SK-MEL-5 (cell line): ENCODE measurements at regions not wholly inside any gene's neighbourhood (a gene's known extent, or its start where the extent isn't known, plus 50 kb on each side); places are given as distances from the start of the nearest gene placed in this dataset.

Source experiments
- DNase-seq: peaks from one replicate; pipeline ENCODE4 v3.0.0-alpha.2; 2016; ENCODE audit warnings: low read depth, low spot score
- in situ Hi-C: cut with HindIII; loops from 2 replicates; pipeline ENCODE4 v1.10.0; 2016; ENCODE audit warnings: low sequenced_read_pairs, high pct_unique_total_duplicates, low pct_unique_long_range_greater_than_20kb

DNA sequence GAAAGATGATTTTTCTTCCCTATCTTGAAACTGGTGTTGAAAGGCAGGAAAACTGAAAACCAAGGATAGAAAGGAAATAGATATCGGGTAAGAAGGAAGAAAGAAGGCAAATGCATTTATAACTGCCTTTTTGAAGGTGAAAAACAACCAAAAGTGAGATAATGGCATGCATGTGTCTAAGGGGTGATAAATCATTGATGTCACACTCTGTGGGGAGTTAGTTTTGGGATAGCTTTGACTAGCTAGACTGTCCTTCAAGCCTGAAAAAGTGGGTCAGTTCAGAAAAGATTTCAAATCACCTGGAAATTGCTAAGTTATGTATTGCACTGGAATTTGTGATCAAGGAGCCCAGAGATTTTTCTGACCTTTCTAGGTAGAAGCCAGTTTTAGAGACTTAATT is 142.2 kb upstream of the UMPS start:
- in situ Hi-C loops = no loop called here
- no peak for DNase-seq

DNA sequence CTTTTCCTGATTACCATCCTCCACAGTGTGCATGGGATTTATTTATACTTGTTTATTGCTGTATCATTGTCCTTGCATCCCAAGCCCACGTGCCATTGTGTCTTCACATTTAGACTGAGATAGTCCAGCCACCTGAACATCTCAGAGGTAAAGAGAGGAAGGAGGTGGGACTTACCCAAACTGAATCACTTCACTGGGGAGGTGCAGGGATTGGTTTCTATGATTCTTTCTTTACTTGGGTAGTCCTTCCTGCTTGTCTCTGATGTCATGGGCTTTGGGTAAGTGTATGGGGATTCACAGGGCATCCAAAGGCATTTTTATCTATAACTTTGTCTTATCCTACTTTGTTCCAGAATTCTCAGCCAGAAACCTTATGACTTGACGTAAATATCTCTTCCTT is 141.5 kb upstream of the UMPS start:
- in situ Hi-C loops = no loop called here
- no peak for DNase-seq

DNA sequence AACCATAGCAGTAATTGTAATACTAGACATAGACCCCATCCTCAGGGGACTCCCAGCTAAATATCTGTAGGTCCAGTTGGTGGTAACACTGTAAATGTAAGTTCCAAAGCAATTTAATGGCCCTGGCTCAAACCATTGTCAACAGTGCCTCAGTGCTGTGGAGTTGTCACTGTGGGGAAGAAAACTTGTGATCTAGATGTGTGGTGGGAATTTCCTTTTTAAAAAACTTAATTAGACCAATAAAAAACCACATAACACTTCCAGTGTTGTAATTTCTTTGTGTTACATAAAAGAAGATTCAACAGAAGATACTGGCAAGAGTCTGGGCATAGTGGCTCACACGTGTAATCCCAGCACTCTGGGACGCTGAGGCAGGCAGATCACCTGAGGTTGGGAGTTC is 138.6 kb upstream of the UMPS start:
- no peak for DNase-seq
- in situ Hi-C loops = no loop called here

DNA sequence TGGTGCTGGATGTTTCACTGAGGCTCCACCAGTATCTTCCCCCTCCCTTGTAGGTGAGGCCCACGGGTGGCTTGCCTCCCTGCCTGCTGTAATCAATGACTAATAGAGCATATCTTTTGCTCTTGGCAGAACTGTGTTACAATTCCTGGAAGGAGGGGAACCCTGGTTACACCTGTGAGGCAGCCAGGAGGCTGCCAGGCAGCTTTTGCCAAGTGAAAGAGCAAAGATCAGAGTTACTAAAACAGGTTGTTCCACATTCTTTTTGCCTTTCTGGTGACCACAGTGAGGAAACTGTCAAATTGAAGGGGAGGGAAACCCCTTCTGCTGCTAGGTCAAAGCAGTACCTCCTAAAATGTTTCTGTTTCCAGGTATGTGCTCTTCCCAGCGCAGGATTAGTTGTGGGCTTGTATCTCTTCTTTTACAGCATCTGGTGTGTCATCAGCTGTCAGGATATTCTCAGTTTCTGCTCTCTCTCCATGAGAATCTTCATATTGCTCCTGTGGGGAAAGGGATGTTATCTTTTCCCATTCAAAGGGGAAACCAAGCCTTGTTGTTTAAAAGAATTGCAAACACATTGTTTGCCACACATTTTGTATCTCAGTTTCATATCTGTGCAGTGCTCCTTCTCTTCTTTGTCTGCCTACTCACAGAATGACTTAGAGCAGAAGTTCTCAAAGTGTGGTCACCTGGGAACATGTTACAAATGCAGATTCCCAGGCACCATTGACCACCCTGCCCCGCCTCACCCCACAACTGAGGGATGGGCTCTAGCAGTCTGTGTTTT is 137.4 kb upstream of the UMPS start:
- DNase-seq = no peak
- in situ Hi-C loops = no loop called here

DNA sequence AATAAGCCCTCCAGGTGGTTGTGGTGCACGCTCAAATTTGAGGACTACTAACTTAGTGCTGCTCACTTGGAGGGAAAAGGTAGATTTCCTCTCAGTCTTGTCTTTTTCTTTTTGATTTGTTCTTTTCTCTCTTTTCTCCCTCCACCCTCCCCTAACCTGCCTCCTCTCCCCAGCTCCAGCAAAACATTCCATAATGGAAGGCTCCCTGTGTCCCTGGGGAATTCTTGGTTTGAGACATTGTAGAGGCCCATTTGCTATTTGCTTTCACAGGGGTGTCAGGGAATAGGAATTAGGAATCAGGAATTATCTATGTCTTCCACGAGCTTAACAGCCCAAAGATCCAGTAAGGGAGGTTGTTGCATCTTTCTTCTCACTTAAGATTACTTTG is 136.8 kb upstream of the UMPS start:
- DNase-seq = no peak
- in situ Hi-C loops = no loop called here

DNA sequence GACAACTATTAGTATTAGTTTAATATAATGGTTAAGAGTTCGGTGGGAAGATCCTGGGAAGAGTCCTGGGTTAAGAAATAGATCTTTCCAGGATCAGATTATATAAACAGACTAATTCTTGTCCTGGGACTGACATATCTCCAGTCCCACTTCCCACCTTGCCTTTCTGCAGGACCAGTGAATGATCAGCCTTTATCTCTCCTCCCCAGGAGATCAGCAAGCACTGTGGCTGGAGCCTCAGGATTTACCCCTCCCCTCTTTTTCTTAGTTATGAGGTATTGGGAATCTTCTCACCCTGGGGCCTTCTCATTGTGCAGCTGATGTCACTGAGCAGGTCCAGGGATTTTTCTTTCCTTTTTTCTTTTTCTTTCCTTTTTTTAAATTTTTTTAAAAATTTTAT is 135.7 kb upstream of the UMPS start:
- DNase-seq = no peak
- in situ Hi-C loops = no loop called here

DNA sequence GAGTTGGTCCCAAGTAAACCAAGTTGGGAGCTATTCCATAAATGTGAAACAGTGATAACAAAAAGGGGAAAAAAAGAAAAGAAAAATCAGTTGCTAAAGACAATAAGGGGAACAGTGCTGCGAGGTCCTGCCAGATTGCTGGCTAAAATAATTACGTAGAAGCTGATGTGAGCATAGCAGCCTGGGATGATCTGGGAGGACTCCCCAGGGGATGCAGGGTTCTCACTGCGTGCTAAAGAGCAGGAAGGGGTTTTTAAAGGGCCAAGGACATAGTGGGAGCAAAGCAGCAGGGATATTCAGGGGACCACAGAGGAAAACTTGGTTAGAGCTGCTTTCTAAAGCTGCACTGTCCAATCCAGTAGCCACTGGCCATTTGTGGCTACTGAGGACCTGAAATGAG is 133.0 kb upstream of the UMPS start:
- no peak for DNase-seq

DNA sequence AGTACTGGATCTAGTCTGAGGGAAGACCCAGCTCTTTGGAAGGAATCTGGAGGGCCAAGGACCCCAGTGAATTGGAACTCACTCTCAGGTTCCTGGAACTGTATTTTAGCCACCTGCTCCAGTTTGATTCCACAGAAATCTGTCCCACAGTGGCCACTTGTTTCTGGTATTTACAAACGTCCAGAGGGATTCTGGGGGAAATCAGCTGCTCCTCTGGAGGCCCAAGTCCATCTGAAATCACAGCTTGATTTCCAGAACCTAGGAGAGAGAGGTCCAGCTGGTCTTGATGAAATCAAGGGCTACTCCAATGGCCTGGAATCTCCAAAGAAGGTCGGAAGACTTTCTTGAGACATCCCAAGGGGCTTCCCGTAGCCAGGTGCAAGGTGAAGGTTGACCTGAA is 132.3 kb upstream of the UMPS start:
- DNase-seq = no peak
- in situ Hi-C loops = no loop called here

More for the DNA sequence above, 133.0 kb upstream of the UMPS start:
- in situ Hi-C loops = no loop called here

DNA sequence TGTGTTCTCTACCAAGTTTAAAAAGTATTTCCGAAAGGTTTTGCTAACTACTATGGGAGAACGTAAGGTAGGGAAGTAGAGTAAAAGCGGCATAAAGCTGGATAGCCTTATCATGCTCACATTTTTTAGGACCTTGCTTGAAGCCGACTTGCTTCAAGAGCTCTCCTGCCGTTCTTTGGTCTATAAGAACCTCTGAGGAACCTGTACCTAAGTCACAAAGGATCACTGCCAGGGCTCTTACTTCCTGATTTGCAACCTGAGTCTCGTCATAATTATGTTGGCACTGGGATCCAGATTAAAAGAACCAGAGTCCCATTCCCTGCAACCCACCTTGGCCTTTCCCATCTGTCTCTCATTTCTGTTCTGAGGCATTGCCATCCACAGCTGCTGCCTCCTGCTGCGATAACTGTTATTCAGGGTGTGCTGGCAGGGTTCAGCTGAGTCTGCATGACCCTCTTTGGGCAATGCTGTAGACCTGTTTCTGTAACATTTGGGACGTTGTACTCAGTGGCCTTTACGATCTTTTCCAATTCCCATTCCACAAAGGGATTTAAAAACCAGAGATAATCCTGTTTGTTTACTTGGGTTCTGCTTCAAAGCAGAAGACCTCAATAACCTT is 131.0 kb upstream of the UMPS start:
- in situ Hi-C loops = no loop called here
- no peak for DNase-seq

DNA sequence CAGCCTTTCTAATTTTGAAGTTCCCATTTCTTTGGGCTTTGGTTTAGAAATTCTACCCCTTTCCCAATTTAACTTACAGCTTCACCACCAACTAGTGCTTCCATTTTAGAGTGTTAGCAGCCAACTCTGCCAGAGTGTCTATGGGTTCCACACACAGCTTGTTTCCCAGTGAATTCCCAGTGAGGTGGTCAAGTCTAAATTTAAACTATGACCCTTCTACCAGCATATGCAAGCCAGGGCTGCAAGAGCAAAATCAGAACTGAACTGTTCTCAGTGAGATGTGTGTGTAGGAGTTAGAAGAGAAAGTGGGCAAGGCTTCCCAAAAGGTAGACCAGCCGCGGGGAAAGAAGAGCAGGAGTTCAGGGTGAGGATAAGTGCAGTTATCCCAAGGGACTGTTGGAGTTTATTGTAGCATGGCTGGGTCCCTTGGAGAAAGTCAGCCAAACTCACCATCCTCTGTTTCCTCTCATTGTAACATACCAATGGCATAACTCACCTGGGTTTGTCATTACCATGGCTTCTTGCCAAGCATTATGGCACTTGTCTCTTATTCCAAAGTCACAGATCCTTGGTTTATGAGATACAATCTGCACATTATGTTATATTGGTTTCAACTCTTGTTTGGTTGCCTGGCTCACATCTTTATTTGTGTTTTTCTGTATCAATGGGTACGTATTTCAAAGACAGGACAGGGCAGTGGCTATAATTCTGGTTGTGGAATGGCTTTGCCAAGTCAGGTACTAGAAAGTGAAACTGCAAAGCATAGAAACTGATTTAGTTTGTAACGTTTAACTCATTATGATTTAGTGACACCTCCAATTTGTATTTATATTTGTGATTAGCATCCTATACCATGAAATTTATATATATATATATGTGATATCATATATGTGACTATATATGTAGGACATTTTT is 130.2 kb upstream of the UMPS start:
- in situ Hi-C loops = no loop called here
- DNase-seq = no peak

DNA sequence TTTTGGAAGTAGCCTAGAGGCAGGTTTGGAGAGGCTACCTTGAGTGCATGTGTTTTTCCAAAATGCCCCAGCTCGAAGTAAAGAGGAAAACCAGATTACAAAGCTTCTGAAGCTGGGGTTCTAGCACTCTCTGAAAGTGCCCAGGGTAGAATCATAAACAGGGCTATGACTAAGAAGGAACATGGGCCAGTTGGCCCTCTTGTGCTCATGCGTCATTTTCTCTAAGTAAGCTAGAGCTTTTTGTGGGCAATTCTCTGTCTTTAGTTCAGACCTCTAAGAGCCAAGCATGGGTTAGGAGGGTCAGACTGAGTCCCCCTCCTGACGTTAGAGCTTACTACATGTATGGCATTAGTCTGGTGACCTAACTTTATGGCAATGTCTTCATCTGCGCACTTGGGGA is 129.5 kb upstream of the UMPS start:
- in situ Hi-C loops = no loop called here

DNA sequence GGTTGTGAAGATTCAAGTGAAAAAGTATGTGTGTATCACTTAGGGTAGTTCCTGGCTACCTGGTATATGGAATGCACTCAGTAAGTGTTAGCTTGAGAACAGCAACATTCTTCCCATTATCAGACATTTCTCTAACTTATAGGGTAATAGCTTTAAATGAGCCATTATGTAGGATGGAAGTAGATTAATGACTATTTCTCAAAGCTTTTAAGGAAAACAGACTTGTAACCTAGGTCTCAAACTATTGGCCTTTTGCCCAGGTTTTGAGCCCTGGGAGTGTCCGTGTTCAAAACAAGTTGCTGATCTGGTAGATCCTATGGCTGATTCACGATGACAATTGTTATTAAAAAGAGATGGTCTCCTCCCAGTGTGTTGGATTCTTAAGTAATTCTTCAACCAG is 129.1 kb upstream of the UMPS start:
- DNase-seq = no peak
- in situ Hi-C loops = no loop called here

More for the DNA sequence above, 129.5 kb upstream of the UMPS start:
- no peak for DNase-seq

DNA sequence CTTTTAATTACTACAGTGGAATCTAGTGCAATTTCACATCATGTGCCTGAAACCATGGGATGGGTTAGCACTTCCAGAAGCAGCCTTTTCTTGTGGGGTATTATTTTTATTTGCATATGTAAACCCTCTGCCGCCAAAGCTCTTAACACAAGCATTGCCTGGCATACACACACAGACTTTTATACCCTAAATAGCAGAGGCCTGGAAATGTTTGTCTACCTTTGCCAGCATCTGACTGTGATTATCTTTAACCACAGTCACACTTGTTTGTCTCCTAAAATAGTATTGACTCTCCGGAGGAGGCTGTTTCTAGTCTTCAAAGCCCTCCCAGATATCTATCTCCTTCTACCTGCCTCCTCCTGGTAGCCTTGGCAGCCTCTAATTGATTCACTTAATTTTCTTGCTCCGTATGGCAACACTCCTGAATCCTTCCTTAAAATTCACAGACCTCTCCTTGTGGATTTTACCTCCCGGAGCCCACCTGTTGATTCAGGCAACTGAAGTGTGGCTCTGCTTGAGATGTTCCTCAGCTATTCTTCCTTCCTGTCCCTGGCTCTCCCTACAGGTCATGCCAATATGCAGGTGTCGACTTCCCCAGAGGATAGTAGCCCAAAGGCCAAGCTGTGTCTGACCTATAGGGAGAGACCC is 127.1 kb upstream of the UMPS start:
- in situ Hi-C loops = no loop called here
- DNase-seq = no peak

DNA sequence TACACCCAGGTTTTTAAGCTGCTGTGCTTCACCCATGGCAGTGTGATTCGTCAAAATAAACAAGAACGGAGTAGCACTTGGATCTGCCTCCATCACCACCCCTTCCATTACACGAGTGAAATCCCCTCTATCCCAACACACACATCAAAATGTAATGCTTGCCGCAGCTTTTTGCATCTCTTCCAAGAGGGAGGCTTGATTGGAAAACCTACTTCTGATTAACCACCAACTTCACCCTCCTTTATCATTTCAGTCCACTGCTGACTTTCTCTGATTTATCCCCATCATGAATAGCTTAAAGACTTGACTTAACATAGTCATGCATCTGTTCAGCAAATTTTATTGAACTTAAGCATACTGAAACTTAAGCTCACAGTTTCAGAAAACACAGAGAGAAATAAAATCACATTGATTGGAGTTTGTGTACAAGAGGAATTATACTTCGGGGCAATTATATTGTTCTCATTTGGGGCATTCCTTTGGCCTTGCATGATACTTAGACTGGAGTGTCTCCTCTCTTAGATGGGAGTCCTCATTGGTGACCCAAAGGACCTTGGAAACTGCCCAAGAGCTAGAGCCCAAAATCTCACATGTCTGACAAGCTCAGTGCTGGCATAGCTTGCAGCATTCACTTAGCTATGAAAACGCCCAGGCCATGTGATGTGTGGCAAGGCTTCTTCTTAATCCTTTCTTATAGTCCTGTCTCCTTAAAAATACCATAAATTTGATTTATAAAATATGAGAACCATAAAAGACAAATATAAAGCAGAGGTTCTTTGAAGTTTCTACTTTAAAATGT is 124.3 kb upstream of the UMPS start:
- in situ Hi-C loops = no loop called here
- no peak for DNase-seq

DNA sequence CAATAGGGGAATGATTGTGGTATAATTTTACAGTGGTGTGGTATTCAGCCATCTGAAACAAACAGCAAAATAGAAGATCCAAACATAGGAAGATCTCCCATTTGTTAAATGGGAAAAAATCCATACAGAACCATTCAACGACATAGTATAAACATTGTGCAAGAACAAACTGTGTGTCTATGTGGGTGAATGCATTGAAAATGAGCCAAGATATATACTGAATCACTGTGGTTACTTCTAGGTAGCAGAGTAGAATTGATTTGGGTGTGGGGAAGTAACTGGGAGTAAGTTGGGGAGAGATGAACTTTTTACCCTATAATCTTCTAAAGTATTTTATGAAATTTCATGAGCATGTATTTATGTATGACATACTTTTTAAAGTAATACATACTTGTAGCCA is 123.1 kb upstream of the UMPS start:
- DNase-seq = no peak
- in situ Hi-C loops = no loop called here

DNA sequence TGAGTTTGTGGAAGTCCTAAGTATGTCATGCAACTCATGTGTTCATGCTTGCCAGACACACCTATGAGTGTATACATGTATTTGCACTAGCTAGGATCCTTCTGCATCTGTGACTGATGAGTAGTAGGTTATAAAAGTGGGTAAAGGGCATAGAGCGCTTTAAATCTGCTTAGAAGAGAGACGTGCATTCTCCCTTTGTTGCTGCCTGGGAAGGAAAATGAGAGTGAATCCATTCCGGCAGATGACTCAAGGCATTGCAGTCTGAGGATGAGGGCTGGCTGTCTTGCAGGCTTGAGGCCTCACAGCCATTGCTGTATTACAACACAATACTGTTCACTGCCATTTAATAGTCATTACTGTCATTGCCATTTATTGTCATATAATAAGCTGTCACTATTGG is 120.8 kb upstream of the UMPS start:
- in situ Hi-C loops = no loop called here
- DNase-seq = no peak

DNA sequence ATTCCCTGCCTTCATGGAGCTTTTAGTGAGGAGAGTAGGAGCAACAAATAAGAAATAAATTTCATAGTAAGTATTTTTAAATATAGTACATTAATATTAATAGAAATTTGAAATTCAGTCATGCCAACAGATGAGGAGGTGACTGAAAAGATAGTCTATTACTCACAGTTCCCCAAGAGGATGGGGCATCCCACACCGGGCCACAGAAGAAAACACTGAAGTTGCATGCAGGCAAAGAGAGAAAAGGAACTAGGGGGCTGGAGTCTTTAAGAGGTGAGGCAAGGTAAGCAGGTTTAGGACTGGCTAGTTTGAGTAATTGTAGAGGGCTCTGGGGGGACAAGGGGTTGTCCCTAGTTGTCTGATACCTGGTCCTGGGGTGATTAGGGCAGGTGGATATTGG is 120.1 kb upstream of the UMPS start:
- in situ Hi-C loops = no loop called here
- DNase-seq = no peak
